ENCODE measurements at regions not wholly inside any gene's neighbourhood (a gene's known extent, or its start where the extent isn't known, plus 50 kb on each side); places are given as distances from the start of the nearest gene placed in this dataset.

- no peak for TF ChIP-seq CTCF (IDR thresholded peaks at IDR 0.05)
- no peak for TF ChIP-seq EZH2 (IDR thresholded peaks at IDR 0.05; ENCODE audit: borderline replicate concordance, insufficient read depth, low read depth, low read length, poor library complexity, severe bottlenecking)
Observed at GRCh38 chr14:53828820-53829219, 127.8 kb downstream of the BMP4 start.

Data from B cell (primary cell).